ENCODE measurements at regions not wholly inside any gene's neighbourhood (a gene's known extent, or its start where the extent isn't known, plus 50 kb on each side); places are given as distances from the start of the nearest gene placed in this dataset.

GRCh38 chr3:174613173-174613572 is 246.0 kb upstream of the NAALADL2 start:
- TF ChIP-seq CTCF (IDR thresholded peaks at IDR 0.05; ENCODE audit: insufficient read depth, low read depth, low read length): no peak
- no peak for TF ChIP-seq EZH2 (IDR thresholded peaks at IDR 0.05; ENCODE audit: insufficient read depth, low read length)
